A549 (cell line): ENCODE measurements at regions not wholly inside any gene's neighbourhood (a gene's known extent, or its start where the extent isn't known, plus 50 kb on each side); places are given as distances from the start of the nearest gene placed in this dataset.

Experiments used
- CTCF ChIP-seq: fragments of >200 bp; sonication (Bioruptor Twin); formaldehyde crosslinking; IDR thresholded peaks from 3 replicates; pipeline ENCODE4 v1.5.1; 2016
- JUN ChIP-seq, 2 experiments: fragments of >200 bp; sonication (Bioruptor Twin); formaldehyde crosslinking; IDR thresholded peaks; 2 replicates in 1 of 2; 3 replicates in 1 of 2; pipeline ENCODE4 v1.6.1; 2016 to 2017
- NR3C1 ChIP-seq: fragments of >200 bp; sonication (Bioruptor Twin); formaldehyde crosslinking; IDR thresholded peaks from 3 replicates; pipeline ENCODE4 v1.6.1; 2017

- no peak for TF ChIP-seq JUN (IDR thresholded peaks at IDR 0.05)
- TF ChIP-seq CTCF, result no peak
- TF ChIP-seq NR3C1, result no peak
Measured at GRCh38 chr12:87136330-87136976, 880.3 kb upstream of the MGAT4C start.
